ENCODE measurements at regions not wholly inside any gene's neighbourhood (a gene's known extent, or its start where the extent isn't known, plus 50 kb on each side); places are given as distances from the start of the nearest gene placed in this dataset.
A peak's percentile ranks its signal among the peaks of the same experiment; 100 is the strongest.
"Not testable (repeated sequence)": the region's sequence is repeated elsewhere in the genome, so short reads cannot be mapped to it uniquely, and the experiment has no call there.

DNA sequence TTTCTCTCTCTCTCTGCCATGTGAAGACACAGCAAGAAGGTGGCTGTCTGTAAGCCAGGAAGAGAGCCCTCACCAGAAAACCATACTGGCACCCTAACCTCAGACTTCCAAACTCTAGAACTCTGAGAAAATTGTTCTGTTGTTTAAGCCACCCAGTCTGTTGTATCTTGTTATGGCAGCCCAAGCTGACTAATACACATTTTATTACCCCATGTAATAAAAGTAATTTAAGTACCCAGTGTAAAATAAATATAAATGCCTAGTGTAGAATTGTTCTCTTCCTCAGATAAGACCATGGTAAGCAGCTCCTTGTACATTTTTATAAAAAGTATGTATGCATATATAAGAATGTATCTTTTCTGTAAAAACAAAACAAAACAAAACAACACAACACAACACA is 119.7 kb downstream of the DTL start:
- DNase-seq, result no peak

DNA sequence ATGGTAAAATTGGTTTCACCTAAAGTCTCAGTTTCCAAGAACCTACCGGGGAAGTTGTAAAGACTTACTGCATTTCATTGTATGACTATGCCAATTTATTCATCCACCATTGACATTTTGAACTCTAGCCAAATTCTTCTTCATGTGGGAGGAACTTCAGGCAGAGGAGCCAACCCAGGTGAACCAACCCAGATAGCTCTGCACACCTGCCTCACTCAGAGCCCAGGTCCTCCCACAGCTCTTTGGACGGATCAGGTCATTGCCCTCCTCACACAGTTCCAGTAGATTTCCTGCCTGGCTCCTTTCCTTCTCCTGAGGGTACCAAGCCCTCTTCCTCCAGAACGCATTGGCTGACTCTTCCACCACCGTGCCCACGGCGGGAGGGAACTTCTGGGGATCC is 121.7 kb downstream of the DTL start:
- DNase-seq, result no peak

DNA sequence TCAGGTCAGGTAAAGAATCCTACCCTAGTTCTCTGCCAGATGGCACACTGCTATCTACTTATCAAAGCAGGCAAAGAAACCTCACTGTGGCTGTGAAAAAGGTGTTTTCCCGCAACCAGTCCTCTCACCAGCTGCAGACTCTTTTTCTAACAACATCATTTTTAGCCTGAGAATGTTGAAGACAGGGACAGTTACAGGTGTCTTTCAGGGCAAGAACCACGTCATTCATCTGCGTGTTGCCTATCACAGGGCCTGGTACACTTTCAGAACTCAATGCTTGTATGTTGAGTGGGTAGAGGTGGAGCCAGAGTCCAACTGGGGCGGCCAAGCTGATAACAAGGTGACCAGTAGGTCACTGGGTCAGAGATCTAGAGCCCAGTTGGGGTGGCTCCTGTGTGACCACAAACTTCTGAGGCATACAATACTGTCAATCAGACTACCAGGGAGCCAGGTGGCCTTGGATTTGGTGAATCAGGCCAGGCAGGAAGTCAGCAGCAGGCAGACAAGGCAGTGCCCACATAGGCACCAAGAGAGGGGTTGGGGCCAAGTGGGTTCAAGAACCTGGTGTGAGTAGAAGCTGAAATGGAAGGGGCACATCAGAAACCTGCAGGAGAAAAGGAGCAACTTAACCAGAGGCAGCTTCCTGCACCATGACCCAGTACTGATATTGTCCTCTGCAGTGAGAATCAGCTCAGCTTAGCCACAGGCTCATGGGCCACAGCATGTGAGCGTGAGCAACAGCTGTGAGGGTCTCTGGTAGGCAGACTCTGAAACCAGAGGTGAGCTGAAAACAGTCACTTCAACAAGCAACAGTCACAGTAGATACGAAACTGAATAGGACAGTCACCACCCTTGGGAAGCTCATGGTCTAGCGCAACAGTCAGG is 123.6 kb downstream of the DTL start:
- no peak for DNase-seq

DNA sequence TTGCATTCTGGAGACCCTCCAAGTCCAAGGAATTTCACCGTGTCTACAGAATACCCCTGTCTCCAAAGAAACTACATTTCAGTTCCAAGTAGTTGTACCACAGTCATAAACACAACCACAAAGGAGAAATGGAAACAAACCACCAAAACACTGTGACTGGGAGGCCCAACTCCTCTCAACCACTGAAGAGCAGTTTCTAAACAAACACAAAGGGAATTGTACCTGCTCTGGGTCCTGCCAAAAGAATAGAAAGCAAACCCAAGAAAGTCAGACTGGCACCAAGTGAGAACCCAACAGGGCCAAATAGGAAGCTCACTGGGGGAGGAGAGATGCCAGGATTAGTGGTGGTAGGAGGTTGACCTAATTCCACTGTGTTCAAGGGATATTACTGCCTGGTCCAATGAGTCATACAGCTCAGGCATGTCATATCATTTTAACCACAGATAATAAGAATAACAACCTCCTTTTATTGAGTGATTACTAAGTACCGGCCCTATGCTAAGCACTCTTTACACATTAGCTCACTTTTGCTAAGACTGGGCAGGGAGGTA is 123.9 kb upstream of the PPP2R5A start:
- no peak for DNase-seq

DNA sequence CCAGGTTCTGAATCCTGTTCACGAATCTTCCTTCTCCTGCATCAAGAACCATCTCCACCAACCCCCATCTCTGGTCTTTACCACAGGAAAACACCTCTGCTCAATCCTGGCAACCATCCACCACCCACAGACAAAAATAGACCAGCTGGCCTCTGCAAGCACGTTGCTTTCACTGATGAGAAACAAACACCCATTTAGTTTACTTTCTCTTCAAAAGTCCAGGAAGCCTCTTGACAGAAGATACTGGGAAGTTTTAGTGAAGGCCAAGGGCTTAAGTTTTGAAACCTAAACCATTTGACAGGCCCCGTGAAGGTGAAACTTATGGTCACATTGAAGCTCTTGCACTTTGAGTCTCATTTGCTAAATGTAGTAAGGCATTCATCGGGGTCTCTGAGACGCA is 122.6 kb upstream of the PPP2R5A start:
- DNase-seq, result peak; percentile 52

DNA sequence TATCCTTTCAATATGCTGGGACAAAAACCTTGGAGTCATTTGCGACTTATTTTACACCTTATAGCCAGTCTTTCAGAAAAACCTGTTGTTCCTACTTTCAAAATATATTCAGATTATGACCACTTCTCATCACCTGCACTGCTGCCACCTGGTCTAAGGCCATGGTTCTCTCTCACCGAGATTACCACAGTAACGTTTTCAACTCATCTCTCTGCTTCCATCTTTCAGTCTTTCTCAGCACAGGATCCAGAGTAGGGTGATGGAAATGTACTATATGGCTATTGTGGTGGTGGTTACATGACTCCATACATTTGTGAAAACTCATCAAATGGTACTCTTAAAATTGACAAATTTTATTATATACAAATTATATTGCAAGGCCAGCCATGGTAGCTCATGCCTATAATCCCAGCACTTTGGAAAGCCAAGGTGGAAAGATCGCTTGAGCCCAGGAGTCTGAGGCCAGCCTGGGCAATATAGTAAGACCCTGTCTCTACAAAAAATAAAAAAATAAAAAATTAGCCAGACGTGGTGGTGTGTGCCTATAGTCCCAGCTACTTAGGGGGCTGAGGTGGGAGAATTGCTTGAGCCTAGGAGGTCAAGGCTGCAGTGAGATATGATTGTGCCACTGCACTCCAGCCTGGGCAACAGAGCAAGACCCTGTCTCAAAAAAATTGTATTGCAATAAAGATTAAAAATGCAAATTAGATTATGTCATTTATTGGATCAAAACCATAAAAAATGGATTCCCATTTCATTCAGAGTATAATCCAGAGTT is 120.9 kb upstream of the PPP2R5A start:
- no peak for DNase-seq

DNA sequence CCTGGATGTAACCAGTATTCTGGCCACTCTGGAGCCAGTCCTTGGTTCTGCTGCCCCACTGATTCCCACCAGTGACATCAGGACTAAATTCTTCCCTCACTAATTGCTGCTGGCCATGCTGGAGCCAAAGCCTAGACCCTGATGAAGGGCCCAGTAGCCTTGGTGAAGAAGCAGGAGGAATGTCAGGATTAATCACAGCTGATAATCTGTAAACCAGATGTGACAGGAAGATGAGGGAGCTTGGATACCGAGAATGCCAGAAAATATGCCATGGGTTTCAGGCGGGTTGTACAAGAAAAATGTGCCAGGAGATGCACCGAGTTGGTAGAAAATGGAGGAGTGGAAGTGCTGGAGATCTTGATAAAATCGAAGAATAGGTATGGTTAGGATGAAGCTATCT is 119.0 kb upstream of the PPP2R5A start:
- DNase-seq, result no peak

DNA sequence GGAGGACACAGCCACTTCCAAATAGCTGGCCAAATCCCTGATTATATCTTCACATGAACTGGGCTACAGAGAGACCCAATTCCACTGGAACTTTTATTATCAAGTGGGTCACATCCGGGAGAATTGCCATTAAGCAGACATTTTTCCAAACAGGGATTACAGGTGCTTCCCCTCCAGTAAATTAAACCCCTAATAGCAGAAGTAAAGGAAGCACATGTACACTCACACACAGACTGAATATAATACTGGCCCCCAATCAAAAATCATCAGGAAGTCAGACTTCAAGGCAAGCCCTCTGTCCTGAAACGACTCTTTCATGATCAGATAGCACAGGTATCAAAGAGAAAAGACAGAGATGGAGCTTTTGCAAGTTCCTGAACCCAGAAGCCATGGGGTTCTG is 118.6 kb upstream of the PPP2R5A start:
- DNase-seq, result no peak

DNA sequence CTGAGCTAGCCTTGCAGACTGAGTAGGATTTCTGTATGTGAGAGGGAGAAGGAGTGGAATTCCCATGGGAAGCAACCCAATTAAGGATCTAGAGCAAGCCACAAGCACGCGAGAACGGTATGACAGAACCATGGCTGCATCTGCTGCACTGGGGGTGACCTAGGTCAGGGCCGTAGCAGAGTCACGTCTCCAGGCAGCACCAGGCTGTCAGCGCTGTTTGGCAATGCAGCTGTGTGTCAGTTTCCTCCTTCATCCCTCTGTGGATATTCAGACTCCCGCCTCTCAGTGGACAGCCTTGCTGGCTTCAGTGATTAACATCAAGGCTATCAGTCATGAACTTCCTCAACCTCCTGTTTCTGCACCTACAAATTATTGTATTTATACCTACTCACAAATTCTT is 118.1 kb upstream of the PPP2R5A start:
- DNase-seq, result no peak

DNA sequence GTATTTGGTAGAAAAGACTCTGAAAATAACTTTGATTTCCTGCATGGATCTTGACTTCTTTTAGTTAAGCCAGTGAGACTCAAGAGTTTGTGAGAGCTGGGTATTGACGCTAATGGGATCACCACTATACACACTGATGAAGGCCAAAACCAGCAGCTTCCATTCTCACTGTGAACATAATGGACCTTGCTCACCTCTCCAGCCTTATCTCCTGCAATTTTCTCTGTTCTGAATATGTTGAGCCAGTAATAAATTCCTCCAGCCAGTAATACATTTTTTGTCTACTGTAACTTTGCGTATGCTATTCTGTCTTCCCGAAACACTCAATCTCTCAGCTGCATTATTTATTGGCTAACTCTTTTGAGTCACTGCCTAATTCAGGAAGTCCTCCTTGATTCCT is 111.6 kb upstream of the PPP2R5A start:
- no peak for DNase-seq

DNA sequence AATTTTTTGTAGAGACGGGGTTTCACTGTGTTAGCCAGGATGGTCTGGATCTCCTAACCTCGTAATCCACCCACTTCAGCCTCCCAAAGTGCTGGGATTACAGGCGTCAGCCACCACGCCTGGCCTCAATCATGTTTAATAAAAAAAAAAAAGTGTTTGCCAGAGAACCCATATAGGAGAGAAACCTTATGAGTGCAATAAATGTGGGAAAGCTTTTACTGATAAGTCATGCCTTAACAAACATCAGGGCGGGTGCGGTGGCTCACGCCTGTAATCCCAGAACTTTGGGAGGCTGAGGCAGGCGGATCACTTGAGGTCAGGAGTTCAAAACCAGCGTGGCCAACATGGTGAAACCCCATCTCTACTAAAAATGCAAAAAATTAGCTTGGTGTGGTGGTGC is 110.9 kb upstream of the PPP2R5A start:
- DNase-seq, result not testable (repeated sequence)

DNA sequence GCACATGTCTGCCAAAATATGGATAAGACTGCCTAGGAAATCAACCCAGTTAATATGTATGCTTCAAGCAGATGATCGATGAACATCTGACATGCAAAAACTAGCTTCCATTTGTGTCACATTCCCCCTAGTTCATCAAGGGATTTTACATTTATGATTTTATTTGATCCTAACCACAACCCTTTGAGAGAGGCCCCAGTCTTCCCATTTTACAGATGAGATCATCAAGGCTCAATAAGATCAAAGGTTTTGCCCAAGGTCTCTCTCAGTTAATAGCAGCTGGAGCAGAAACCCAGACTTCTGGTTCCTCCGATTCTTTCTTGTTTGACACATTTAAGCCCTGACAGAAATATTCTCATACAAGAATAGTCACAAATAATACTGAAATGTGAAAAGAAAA is 107.7 kb upstream of the PPP2R5A start:
- DNase-seq, result no peak

DNA sequence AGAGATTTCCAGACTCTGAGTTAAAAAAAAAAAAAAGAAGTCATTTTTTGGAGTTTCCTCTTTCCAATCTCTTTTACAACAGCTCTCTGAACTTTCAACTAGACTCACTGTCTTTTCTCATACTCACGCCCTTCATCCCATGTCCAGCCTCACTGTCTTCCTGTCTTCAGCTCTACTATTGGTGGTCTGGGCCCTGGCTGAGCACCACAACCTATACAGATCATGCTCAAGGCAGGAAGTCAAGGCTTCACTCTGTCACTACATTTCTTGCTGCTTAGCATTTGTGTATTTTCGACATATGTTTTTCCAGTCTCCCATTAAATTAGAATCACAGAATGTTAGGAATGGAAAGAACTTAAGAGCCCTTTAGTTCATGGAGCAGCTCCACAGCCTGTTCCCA is 106.4 kb upstream of the PPP2R5A start:
- DNase-seq, result no peak

DNA sequence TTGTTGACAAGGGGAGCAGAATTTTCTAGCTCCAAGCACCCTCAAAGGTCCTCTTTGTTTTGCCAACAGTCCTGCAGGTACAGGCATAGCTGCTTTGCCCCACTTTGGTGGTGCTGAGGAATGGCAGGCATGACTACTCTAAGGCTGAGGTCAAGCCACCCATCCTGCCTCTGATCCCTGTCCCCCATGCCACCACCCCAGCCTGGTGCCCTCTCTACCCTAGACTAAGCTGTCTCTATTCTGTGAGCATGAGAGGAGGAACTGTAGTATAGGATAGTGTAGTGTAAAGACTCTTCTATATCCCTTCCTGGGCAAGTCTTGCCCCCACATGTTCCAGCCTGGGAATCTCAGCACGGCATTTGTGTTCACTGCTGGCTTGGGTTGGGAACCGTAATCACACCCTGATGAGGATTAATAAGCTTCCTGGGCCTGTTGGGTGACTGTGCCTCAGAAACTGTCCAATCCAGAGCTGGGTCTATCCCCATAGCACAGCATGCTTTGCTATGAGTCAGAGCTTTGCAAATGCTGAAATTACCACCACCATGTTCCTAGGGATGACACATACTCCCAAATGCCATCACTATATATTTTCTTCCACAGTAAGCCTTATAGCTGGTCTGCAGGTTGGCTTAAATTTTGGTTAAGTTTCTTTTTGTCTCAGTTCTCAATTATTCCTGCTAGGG is 105.7 kb upstream of the PPP2R5A start:
- no peak for DNase-seq

DNA sequence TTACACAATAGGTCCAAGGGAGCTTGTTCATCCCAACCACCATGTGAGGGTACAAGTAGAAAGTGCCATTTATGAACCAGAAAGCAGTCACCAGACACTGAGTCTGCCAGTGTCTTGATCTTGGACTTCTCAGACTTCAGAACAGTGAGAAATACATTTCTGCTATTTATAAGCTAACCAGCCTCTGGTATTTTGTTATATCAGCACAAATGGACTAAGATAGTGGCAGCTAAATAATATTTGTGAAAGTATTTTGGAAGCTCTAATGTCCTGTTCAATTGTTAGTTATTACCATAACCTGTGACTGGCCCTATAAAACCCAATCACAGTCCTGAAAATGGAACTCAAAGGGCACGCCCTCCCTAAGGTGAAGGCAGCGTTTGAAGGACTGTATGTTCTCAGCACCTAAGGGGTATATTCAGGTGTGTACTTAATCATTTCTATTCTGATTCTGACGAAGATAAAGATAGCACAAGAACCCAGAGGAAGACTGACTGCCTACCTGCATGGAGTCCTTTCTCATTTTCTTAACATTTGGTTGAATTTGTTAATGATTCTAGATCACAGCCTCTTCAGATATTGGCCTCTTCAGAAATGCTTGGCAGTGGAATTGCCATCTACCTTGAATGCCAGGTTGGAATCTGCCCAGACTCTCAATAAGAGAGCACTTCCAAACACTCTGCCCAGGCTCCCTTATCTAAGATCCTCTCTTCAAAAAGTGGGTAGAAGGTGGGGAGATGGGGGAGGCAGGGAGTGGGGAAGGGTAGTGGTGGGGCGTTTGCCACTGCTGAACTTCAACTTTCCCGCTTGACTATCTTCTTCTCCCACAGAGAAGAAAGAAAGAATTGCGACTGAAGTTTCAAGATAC is 104.0 kb upstream of the PPP2R5A start:
- no peak for DNase-seq

DNA sequence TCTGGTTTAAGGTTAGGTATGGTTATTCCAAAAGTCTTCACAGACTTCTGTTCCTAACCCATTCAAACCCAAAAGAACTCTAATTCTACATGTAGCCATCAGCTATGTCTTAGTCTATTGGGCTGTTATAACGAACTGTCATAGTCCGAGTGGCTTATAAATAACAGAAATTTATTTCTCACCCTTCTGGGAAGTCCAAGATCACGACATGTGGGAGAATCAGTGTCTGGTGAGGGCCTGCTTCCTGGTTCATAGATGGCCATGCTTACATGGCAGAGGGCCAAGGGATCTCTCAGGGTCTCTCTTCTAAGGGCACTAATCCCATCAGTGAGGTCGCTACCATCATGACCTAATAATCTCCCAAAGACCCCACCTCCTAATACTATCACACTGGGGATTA is 103.0 kb upstream of the PPP2R5A start:
- no peak for DNase-seq

DNA sequence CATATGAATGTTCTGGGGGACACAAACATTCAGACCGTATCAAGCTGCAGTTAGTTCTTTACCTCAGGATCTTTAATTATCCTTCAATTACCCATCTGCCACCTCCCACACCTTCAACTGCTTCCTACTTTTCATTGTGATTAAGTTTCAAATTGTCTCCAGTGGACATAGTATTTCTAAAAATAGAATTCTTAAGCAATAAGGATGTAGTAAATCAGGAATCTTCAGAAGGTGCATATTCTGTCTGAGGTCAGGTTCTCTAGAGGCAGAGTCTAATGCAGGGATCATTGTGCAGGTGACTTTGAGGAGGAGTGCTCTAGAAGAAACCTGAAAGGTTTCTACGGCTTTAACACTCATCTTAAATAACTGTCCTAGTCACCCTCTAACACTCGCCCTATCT is 102.6 kb upstream of the PPP2R5A start:
- no peak for DNase-seq

DNA sequence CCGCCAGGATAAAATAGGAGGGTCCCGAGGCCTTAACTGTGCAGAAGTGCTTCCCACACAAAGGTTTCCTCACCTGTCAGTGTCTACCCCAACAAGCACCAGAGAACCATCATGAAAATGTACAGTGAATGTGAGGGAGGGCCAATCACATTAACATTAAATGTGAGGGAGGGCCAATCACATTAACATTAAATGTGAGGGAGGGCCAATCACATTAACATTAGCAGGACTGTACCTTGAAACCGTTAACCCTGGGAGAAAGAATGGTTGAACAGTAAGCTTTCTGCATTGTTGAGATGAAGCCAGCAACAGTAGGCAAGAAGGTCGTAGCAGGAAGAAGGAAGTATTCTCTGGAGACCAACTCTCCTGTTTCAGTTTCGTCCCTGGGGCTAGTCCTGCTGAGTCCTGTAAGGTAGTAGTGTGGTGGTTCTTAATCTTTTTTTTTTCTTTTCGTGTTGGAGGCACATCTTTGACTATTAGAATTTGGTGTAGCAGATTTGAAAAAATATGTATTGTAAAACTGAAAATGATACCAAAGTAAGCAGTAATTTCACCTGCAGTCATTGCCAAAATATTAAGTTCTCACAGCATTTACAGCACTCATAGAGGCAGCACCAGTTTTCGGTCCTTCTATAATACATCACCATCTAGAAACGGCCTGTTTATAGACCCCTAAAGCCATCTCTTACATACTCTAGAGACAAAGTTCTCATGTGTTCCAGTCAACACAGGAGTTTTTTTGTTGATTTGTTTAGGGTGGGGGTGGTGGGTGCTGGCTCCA is 98.6 kb upstream of the PPP2R5A start:
- no peak for DNase-seq

DNA sequence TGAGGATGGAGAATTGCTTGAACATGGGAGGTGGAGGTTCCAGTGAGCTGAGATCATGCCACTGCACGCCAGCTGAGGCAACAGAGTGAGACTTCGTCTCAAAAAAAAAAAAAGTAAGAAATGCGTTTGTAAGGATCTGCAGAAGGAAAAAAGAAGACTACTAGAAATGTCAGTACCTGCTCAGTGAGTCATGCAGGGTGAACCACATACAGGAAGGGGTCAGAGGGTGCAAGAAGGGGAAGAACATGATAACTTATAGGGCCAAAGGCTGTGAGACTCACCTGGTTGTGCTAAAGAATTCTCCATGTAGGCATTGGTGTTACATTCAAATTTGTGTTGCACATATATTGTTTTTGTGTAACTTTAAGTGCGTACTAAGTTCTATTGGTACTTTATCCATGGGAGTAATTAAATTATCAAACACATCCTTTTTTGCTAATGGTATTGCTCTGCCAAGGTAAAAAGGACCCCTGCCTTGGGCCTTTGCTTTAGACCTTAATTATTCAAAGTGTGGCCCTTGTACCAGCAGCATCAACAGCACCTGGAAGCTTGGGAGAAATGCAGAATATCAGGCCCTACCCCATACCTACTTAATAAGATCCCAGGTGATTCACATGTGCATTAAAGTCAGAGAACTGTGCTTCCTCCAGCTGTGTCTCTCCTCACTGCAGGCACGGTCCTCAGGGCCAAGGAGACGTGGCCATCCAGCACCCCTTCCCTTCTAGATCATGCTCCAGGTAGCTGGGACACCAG is 96.4 kb upstream of the PPP2R5A start:
- no peak for DNase-seq

DNA sequence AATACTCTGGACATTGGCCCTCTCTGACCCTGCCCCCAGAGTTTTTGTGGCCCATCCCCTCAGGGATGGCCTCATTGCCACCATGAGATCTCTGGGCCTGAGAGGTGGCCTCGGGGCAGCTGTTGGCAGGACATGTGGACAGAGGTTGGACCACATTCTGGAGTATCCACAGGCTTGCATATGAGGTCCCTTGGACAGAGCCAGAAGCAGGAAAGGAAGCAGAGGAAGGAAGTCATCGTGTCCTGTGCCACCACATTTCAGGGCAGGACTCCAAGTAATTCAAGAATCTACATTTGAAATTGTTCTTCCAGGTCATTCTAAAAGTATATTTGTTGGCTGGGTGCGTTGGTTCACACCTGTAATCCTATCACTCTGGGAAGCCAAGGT is 95.9 kb upstream of the PPP2R5A start:
- no peak for DNase-seq

DNA sequence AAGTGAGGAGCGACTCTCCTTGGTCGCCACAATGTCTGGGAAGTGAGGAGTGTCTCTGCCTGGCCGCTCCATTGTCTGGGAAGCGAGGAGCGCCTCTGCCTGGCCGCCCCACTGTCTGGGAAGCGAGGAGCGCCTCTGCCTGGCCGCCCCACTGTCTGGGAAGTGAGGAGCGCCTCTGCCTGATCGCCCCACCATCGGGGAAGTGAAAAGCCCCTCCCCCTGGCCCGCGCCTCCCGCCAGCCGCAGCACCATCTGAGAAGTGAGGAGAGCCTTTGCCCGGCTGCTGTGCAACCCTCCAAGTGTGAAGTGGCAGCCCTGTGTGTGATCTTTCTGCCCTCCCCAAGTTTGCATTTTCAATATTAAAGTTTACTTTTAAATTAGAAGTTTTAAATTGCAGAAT is 95.0 kb upstream of the PPP2R5A start:
- DNase-seq, result no peak
